ENCODE measurements at regions not wholly inside any gene's neighbourhood (a gene's known extent, or its start where the extent isn't known, plus 50 kb on each side); places are given as distances from the start of the nearest gene placed in this dataset.
"Not testable (repeated sequence)": the region's sequence is repeated elsewhere in the genome, so short reads cannot be mapped to it uniquely, and the experiment has no call there.

DNA sequence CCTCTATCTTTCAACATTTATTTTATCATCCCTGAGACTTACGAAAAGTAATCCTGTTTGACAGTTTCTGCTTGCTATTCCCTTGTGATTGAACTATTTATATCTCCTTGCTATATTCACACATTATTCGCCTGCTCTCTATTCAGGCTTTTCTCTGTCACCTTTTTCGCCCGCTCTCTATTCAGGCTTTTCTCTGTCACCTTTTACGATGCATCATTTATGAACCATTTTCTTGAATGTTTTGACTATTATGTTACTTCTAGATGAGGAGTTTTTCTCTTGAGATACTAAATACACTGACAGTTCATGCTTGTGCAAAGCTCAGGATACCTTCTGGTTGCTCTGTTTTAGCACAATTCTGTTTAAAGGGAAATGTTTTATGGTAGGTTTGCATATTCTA is 143.3 kb upstream of the VSTM2A start:
- DNase-seq, result no peak

DNA sequence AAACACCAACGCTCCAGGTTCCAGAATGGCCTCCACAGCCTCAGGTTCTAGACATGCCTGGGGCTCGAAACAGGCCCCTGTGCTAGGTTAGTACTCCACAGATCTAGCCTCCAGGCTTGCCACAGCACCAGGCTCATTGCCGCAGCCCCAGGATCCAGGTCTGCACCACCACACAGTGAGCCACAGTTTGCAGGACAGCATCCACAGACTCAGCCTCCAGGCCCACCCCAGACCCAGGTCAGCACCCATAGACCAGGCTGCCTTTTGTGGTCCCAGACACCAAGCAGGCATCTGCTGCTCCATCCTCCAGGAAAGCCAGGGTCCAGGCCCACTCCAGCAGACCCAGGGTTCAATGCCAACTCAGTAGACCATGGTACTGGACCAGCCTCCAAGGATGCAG is 132.3 kb upstream of the VSTM2A start:
- DNase-seq, result no peak

DNA sequence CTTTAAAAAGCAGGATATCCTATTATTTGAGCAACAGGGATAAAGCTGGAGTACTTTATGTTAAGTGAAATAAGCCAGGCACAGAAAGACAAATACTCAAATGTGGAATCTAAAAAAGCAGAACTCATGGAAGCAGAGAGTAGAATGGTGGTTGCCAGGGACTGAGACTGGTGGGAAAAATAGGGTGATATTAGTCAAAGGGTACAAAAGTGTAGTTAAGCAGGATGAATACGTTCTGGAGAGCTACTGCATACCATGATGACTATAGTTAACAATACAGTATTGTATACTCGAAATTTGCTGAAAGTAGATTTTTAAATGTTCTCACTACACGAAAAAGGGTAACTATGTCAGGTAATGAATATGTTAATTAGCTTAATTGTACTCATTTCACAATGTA is 125.5 kb upstream of the VSTM2A start:
- DNase-seq, result no peak

DNA sequence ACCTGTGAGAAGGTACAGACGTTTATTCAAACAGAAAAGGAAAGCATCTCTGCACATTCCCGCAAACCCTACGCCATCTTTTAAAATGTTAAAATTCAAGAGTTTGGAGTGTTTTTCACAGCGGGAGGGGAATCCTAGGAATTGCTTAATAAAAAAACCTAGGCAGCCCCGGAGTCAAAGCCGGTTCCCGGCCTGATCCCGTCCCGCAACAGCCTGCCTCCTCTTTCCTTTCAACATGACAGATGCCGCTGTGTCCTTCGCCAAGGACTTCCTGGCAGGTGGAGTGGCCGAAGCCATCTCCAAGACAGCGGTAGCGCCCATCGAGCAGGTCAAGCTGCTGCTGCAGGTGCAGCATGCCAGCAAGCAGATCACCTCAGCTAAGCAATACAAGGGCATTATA is 123.0 kb upstream of the VSTM2A start:
- no peak for DNase-seq

DNA sequence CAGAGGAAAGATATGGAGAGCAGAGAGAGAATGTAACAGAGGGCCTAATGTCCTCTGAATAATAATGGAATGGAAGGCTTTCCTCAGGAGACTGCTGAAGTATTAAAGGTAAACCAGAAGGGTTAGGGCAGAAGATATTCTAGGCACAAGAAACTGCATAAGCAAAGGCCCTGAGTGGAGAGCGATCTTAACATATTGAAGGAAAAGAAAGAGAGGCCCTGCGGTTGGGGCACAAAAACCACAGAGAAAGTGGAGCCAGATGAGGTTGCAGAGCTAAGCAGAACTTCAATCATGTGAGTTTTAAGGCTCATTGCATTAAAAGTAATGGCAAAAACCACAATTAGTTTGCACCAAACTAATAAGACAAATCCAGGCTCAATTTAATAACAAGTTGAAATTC is 115.8 kb upstream of the VSTM2A start:
- no peak for DNase-seq

DNA sequence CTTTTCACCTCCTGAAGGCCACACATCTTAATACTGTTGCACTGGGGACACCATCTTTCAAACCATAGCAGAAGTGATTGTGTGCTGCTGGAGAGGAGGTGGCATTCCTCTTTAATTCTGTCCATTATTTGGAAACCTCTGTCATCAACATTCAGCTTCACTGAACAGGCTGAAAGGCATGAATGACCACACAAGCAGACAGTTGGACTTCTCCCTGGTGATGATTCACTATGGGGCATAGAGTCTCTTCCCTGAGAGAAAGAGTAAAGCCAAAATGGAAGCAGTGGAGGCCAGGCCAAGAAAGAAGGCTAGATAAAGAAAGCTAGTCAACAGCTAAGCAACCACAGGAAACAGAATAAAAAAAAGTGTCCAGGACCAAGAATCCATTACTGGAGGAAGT is 113.1 kb upstream of the VSTM2A start:
- DNase-seq, result no peak

DNA sequence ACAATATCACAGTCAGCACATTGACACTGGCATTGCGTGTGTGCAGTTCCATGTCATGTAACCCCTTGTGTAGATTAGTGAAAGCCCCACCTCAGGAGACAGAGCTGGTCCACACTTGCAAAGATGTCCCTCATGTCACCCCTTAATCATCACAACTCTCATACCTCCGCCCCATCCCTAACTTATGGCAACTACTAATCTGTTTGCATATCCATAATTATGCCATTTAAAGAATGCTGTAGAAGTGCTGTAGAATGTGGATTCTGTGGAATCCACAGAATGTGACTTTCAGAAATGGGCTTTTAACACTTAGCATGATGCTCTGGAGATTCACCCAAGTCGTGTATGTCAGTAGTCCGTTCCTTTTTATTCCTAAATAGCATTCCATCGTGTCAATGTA is 102.8 kb upstream of the VSTM2A start:
- DNase-seq, result no peak

DNA sequence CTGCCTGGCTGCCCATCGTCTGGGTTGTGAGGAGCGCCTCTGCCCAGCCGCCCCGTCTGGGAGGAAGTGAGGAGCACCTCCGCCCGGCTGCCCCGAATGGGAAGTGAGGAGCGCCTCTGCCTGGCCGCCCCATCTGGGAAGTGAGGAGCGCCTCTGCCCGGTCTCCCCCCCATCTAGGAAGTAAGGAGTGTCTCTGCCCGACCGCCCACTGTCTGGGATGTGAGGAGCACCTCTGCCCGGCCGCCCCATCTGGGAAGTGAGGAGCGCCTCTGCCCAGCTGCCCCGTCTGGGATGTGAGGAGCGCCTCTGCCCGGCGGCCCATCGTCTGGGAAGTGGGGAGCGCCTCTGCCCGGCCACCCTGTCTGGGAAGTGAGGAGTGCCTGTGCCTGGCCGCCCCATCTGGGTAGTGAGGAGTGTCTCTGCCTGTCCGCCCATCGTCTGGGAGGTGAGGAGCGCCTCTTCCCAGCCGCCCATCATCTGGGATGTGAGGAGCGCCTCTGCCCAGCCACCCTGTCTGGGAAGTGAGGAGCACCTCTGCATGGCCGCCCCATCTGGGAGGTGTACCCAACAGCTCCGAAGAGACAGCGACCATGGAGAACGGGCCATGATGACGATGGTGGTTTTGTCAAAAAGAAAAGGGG is 98.0 kb upstream of the VSTM2A start:
- not testable (repeated sequence) for DNase-seq

DNA sequence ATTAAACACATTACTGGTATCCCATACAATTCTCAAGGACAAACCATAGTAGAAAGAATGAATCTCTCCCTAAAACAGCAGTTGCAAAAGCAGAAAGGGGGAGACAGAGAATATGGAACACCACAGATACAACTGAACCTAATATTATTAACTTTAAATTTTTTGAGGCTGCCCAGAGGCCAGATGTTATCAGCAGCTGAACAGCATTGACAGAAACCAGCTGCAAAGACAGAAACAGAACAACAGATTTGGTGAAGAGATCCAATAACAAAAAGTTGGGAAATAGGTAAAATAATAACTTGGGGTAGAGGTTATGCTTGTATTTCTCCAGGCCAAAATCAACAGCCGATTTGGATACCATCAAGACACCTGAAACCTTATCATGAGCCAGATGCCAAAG is 89.0 kb upstream of the VSTM2A start:
- not testable (repeated sequence) for DNase-seq

DNA sequence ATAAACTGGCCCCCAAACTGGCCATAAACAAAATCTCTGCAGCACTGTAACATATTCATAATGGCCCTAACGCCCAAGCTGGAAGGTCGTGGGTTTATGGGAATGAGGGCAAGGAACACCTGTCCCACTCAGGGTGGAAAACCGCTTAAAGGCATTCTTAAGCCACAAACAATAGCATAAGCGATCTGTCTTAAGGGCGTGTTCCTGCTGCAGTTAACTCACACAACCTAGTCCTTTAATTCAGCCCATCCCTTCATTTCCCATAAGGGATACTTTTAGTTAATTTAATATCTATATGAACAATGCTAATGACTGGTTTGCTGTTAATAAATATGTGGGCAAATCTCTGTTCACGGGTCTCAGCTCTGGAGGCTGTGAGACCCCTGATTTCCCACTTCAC is 87.5 kb upstream of the VSTM2A start:
- DNase-seq, result not testable (repeated sequence)

DNA sequence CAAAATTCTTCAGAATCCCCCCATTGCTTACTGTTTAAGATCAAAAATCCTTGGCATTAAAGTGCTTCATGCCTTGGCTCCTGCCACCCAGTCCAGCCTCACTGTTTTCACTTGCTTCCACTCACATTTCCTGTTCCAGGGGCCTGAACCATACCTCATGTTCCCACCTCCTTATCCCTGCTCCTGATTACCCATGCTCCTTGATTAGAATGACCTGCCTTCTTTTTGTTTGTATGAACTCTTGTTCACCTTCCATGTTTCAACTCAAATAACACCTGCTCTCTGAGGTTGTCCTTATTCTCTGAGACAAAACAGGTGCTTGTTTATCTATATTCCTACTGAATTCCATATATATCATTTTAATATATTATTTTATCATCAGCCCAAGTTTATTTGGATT is 77.1 kb upstream of the VSTM2A start:
- no peak for DNase-seq

DNA sequence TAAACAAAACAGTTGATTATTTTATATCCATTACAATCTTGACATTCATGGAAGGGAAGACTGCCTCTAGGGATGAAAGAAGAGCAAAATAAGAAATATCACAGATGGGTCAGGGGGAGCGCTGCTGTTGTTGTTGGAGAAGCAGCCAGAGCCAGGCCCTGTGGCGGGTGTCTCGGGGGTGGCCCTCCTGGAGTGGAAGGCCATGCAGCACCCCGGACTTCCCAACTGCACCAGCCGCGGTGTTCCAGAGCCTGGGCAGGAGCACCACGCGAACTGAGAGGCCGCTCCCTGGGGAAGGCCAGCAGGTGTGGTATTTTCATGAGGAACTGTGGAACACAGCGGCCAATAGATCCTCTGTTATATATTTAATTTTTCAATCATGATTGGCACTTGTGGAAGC is 72.4 kb upstream of the VSTM2A start:
- DNase-seq, result no peak

DNA sequence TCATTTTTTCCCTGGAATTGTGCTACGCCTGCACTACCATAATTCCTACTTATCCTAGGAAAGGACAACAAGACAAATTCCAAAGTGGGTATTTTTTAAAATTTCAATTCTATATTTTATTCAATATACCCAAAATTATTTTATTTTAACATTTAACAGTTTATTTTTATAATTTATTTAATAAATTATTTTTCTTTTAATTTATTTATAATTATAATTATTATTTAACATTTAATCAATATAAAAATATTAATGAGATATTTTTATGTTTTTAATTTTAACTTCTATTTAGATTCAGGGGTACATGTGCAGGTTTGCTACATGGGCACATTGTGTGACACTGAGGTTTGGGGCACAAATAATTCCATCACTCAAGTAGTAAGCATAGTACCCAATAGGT is 65.6 kb upstream of the VSTM2A start:
- no peak for DNase-seq

DNA sequence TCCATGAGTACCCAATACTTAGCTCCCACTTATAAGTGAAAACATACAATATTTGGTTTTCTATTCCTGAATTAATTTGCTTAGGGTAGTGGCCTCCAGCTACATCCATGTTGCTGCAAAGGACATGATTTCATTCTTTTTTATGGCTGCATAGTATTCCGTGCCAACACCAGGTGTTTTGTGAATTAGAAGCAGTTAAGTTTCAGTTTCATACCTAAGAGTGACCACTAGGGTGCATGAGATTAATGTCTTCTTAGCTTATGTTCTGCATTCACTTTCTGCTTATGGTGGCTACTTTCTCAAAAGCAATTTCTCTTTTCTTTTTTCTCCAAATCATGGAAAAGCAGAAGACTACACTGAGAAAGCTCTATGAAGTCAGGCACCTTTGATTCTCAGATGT is 65.1 kb upstream of the VSTM2A start:
- DNase-seq, result no peak

DNA sequence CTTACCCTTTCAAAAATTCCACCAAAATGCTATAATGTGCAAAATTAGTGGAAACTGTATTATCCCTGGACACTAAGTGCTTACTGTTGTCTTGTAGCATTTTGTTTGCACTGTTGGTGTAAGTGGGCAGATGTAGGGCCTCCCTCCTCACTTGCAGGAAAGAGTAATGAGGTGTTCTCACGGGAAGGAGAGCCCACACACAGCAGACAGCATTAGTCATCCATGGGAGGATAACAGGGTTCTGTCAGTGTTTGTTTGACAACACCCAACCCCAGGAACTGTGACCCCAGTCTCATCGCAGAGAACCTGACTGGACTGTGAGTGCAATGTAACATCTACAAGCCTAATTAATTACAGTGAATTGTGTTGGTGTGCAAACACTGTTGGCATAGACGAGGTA is 58.7 kb upstream of the VSTM2A start:
- DNase-seq, result no peak

DNA sequence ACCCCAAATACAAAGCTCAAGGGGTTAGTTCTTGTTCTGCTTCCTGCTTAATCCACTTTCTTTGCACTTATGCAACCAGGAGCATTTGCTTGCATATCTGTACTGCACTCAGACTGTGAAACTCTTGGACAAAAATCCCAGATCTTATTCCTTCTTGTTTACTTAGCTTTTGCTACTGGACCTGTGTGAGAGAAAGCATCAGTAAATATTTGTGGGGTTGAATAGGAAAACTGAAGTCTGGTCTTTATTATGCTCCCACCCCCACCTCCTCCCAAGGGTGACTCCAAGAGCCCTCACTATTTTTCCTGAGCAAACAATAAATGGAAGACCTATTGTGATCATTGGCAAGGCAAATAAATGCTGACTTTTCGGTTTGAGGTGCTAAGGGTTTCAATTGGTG is 57.1 kb upstream of the VSTM2A start:
- DNase-seq, result no peak
